22Rv1 (cell line): ENCODE measurements at regions not wholly inside any gene's neighbourhood (a gene's known extent, or its start where the extent isn't known, plus 50 kb on each side); places are given as distances from the start of the nearest gene placed in this dataset.
"Not testable (repeated sequence)": the region's sequence is repeated elsewhere in the genome, so short reads cannot be mapped to it uniquely, and the experiment has no call there.

ENCODE experiments used
- H3K27ac ChIP-seq: fragments of 450-650 bp; 2 replicates; pipeline ENCODE4 v1.5.1; 2017

GRCh38 chr1:234811824-234812223, 201.8 kb upstream of the IRF2BP2 start:
- H3K27ac ChIP-seq = not testable (repeated sequence)

- H3K27ac ChIP-seq = not testable (repeated sequence)
Measured at GRCh38 chr1:234810726-234811125, 200.7 kb upstream of the IRF2BP2 start.

DNA sequence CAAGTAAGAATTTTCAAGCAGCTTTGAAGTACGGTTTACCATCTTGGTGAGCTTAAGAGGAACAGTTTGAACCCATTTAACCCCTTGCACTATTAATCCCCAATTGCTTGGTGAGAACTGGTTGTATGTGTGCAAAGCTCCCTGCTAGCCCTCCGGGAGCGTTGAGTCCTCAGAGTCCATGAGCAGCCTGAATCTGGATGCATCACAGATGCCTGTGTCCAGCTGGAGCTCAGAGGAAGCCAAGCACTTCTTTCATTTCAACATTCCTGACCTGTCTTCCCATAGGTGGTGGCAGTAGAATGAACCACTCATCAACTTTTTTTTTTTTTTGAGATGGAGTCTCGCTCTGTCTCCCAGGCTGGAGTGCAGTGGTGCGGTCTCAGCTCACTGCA, 199.9 kb upstream of the IRF2BP2 start:
- not testable (repeated sequence) for H3K27ac ChIP-seq

GRCh38 chr1:234808943-234809853, 199.2 kb upstream of the IRF2BP2 start:
- not testable (repeated sequence) for H3K27ac ChIP-seq

DNA sequence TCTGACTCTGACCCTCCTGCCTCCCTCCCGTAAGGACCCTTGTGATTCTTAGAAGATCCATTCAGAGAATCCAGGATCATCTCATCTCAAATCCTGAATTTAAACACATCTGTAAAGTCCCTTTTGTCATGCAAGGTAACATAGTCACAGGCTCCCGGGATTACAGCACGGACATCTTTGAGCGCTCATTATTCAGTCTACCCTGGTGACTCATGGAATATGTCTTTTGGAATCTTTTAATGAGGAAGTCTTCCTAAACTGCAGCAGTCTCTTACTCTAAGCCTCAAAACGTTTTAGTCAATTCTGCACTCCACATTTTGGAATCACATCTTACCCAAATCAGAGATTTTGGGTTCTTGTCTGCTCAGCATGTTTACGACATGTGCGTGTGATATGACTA, 198.5 kb upstream of the IRF2BP2 start:
- not testable (repeated sequence) for H3K27ac ChIP-seq

- H3K27ac ChIP-seq = not testable (repeated sequence)
Measured at GRCh38 chr1:234807705-234808104, 197.7 kb upstream of the IRF2BP2 start.

- not testable (repeated sequence) for H3K27ac ChIP-seq
Measured at GRCh38 chr1:234802586-234802985, 192.6 kb upstream of the IRF2BP2 start.

- H3K27ac ChIP-seq = not testable (repeated sequence)
Measured at GRCh38 chr1:234801636-234802035, 191.7 kb upstream of the IRF2BP2 start.

DNA sequence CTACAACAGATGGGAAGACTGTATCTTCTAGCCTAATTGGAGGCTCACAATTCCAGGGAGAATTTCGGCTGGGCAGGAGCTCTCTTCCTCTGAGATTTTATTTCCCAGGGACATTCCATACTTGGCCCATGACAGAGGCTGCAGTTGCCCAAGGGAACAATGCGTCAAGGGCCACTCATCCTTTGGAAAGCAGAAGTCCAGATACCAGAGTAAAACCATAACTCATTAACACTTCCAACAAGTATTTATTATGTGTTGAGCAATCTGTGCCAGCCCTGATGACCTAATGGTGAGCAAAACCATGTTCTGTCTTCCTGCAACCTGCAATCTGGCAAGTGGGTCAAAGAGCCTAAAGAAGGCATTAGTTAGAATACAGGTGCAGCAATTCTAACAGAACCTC, 191.2 kb upstream of the IRF2BP2 start:
- H3K27ac ChIP-seq = not testable (repeated sequence)

DNA sequence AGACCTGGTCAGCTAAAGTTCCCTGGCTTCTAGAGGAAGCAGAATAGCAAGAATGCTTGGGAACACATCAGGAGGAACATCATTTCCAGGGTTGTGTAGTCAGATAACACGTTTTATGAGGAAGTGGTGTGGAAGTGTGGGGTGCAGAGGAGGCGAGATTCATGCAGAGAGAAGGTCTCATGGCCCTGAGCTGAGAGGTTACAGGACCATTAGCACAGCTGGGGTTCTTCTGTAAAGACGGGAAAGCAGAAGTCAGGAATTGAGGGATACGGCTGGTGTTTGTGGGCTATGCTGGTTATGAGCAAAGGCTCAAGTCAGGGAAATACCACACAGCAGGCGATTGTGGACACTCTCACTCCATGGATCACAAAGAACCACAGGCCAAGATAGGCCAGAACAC, 190.6 kb upstream of the IRF2BP2 start:
- not testable (repeated sequence) for H3K27ac ChIP-seq

DNA sequence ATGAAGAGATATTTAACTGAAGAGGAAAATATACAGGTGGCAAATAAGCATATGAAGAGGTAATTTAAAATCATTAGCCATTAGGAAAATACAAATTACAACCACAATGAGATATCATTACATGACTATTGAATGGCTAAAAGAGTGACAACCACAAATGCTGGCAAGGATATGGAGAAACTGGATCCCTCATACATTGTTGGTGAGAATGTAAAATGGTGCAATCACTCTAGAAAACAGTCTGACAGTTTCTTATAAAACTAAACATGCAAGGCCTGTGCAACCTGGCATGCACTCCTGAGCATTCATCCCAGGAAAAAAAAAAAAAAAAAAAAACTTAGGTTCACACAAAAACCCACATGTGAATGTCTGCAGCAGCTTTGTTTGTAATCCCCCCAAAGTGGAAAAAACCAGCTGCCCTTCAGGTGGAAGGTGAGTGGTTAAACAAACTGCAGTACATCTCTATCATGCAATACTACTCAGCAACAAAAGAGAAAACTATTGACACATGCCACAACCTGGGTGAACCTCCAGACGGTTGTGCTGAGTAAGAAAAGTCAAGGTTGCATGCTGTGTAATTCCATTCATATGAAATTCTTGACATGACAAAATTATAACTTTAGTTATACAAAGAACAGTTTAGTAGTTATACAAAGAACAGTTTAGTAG, 189.2 kb upstream of the IRF2BP2 start:
- H3K27ac ChIP-seq = not testable (repeated sequence)

GRCh38 chr1:234797216-234797615, 187.2 kb upstream of the IRF2BP2 start:
- not testable (repeated sequence) for H3K27ac ChIP-seq

DNA sequence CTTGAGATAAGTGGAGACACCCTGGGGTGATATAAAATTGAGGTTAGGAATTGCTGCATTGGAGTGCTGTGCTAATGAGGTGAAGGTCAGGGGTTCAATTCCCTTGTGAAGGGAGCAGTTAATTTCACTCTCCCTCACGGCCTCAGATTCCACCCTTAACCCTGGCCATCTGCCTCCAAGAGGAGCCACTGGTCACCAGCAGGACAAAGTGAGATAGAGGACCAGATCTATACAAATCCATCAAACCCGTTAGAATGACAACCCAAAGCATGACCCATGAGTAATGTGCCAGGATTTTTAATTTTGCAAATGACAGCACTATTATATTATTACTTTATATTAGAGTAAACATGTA, 186.4 kb upstream of the IRF2BP2 start:
- H3K27ac ChIP-seq = not testable (repeated sequence)

DNA sequence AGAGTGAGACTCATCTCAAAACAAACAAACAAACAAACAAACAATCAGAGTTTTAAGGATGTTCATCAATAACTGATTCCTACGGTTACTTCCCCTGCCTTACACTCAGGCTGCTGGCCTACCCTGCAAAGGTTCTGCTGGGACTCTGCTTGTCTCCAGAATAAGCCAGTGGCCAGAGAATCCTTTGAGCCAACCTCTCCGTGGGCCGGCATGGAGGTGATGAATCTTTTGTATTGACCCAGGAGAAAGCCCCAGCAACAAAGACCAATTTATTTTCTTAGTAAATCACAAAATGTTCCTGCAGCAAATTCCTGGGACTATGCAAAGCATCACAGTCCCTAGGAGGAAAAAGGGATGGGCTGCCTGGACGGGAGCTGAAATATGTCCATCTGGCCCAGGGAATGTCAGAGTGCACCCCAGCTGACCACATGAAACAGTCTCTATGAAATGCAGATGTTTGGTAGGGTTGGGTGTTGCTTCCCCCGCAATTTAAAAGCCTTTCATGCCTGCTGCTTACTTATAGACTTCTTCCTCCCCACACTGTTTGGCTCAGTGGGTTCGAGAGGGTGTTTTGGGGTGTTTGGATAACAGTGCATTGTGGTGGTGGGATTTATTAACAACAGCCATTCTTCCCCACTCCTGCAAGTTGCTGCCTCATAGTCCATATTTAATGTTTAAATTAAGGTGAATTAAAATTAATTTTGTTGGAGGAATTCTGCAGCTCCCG, 185.9 kb upstream of the IRF2BP2 start:
- not testable (repeated sequence) for H3K27ac ChIP-seq

GRCh38 chr1:234795007-234795406, 185.0 kb upstream of the IRF2BP2 start:
- not testable (repeated sequence) for H3K27ac ChIP-seq

DNA sequence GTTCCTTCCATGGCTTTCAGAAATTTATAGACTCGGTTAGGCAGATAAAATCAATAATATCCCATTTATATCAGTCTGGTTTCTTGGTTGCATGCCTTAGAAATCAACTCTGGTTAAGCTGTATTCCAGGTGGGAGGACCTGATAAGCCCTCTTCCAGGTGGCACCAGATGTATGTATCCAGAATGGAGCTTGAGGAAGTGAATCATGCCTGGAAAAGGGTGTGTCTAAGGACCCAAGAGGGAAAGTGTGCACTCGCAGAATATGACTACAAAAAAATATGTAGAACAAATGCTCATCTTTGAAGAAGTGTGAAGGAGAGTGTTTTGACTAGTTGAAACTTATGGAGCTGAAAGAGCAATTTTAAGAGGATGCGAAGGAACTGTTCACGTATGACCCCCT, 184.5 kb upstream of the IRF2BP2 start:
- not testable (repeated sequence) for H3K27ac ChIP-seq

DNA sequence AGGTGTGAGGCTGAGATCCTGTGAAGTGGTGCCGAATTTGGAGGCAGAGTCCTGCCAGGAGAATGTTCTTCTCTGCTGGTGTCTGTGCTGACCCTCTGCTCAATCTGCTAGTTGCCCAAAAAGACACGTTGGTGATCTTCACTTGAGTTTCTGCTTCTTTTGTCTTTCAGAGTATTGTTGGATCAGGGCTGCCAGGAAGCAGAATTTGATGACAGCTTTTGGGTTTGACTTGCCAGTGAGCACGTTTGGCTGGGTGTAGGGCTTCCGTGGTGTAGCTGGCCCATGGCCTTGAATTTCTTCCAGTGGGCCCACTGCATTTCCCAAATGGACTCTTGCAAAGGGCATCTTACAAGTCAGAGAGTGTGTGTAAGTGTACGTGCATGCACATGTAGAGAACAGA, 183.9 kb upstream of the IRF2BP2 start:
- H3K27ac ChIP-seq = not testable (repeated sequence)

GRCh38 chr1:234792221-234792864, 182.4 kb upstream of the IRF2BP2 start:
- H3K27ac ChIP-seq = not testable (repeated sequence)

DNA sequence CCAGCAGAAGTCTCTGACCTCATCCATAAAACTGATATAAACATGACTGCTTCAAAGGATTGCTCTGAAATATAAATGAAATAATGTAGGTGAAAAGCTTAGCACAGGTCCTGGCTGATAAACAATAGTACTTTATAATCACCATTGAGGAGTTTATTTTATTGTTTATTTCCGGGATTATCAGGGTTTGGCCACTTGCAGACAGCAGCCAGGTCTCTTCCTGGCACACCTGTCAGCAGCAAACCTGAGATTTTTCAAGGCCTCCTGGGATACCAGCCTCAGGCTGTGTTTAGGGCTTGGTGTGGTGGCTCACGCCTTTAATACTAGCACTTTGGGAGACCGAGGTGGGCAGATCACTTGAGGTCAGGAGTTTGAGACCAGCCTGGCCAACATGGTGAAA, 181.6 kb upstream of the IRF2BP2 start:
- not testable (repeated sequence) for H3K27ac ChIP-seq

GRCh38 chr1:234790333-234790732, 180.4 kb upstream of the IRF2BP2 start:
- H3K27ac ChIP-seq = not testable (repeated sequence)

- not testable (repeated sequence) for H3K27ac ChIP-seq
Measured at GRCh38 chr1:234787011-234787584, 177.1 kb upstream of the IRF2BP2 start.

GRCh38 chr1:234785922-234786321, 175.9 kb upstream of the IRF2BP2 start:
- H3K27ac ChIP-seq = not testable (repeated sequence)
